RWPE1 (cell line): ENCODE measurements at regions not wholly inside any gene's neighbourhood (a gene's known extent, or its start where the extent isn't known, plus 50 kb on each side); places are given as distances from the start of the nearest gene placed in this dataset.

Source experiments
- CTCF ChIA-PET: fragments of 350-600 bp; sonication (Branson Sonifier 250); formaldehyde crosslinking; extraction: SDS; loops from one replicate; lab custom pipeline; 2021; lab: Yijun Ruan, JAX
- POLR2A ChIA-PET: fragments of 400-600 bp; formaldehyde crosslinking; extraction: SDS; loops from one replicate; lab custom pipeline; 2020; ENCODE audit warnings: antibody characterized with exemption; ENCODE audit not compliant: low non-redundant PET; lab: Yijun Ruan, JAX
- DNase-seq: peaks from one replicate; pipeline ENCODE4 v3.0.0; 2012; ENCODE audit warnings: low spot score
- H3K27ac ChIP-seq: fragments of 450-650 bp; 2 replicates; pipeline ENCODE4 v1.5.1; 2017
- CTCF ChIP-seq: fragments of 450-650 bp; conservative IDR thresholded peaks from 2 replicates; pipeline ENCODE4 v1.5.1; 2017; ENCODE audit warnings: low read depth, mild to moderate bottlenecking

- CTCF ChIA-PET: no interaction called here
Observed at GRCh38 chr6:130766239-130767144, 60.7 kb upstream of the SMLR1 start.

GRCh38 chr6:130769861-130770260, 57.3 kb upstream of the SMLR1 start:
- TF ChIP-seq CTCF: no peak
- ChIA-PET CTCF (no interaction called here), POLR2A (no interaction called here)
- DNase-seq: no peak
- H3K27ac ChIP-seq: no peak overlapping the region

More at GRCh38 chr6:130766239-130767144, 60.7 kb upstream of the SMLR1 start:
- TF ChIP-seq CTCF: no peak
- no peak for DNase-seq
- H3K27ac ChIP-seq: no peak overlapping the region
- POLR2A ChIA-PET: no interaction called here

GRCh38 chr6:130771741-130772140, 55.5 kb upstream of the SMLR1 start:
- H3K27ac ChIP-seq: no peak overlapping the region
- POLR2A ChIA-PET: no interaction called here
- TF ChIP-seq CTCF: no peak
- no peak for DNase-seq
- CTCF ChIA-PET: no interaction called here

GRCh38 chr6:130773860-130774259, 53.3 kb upstream of the SMLR1 start:
- ChIA-PET POLR2A (no interaction called here), CTCF (no interaction called here)
- no peak overlapping the region for H3K27ac ChIP-seq
- DNase-seq: no peak
- no peak for TF ChIP-seq CTCF

- no peak for TF ChIP-seq CTCF
- CTCF ChIA-PET: interaction anchor here (0.6 kb wide), 1 partner anchor 97 kb away, joined by 4 read pairs; no protein-coding TSS in a partner anchor
- no peak for DNase-seq
- POLR2A ChIA-PET: no interaction called here
- no peak overlapping the region for H3K27ac ChIP-seq
Observed at GRCh38 chr6:130775411-130776012, 51.7 kb upstream of the SMLR1 start.

- H3K27ac ChIP-seq: no peak overlapping the region
- ChIA-PET CTCF (no interaction called here), POLR2A (no interaction called here)
- TF ChIP-seq CTCF: no peak
- DNase-seq: no peak
Observed at GRCh38 chr6:130776287-130776925, 50.8 kb upstream of the SMLR1 start.
